Heart left ventricle (tissue), 16 donors: ENCODE measurements at regions not wholly inside any gene's neighbourhood (a gene's known extent, or its start where the extent isn't known, plus 50 kb on each side); places are given as distances from the start of the nearest gene placed in this dataset.

Source experiments
- ATAC-seq, 4 donors: fragments of 200-7000 bp; cut with Tn5 transposase; one replicate each; pipeline ENCODE4 v1.9.1; 2020 to 2022; ENCODE audit warnings: moderate library complexity in 4 of 4, mild to moderate bottlenecking in 3 of 4, moderate number of reproducible peaks in 1 of 4
- DNase-seq, 5 donors: peaks; one replicate each; pipeline ENCODE4 v3.0.0-alpha.2; 2020
- H3K27ac ChIP-seq, 12 donors: fragments of 200-600 bp; sonication (generic) in 4 of 12; one replicate each; pipeline versions ENCODE4 v1.5.0 to v1.8.0; 2016 to 2022; ENCODE audit warnings: mild to moderate bottlenecking in 2 of 12
- H3K27me3 ChIP-seq, 9 donors: fragments of 200-600 bp; sonication (generic) in 2 of 9; one replicate each; pipeline versions ENCODE4 v1.5.1 to v1.8.0; 2016 to 2022; ENCODE audit warnings: mild to moderate bottlenecking in 3 of 9
- H3K36me3 ChIP-seq, 9 donors: fragments of 200-600 bp; sonication (generic) in 2 of 9; one replicate each; pipeline versions ENCODE4 v1.5.0 to v1.8.0; 2018 to 2022; ENCODE audit warnings: mild to moderate bottlenecking in 2 of 9
- H3K4me1 ChIP-seq, 12 donors: fragments of 200-600 bp; sonication (generic) in 4 of 12; one replicate each; pipeline versions ENCODE4 v1.5.0 to v1.8.0; 2016 to 2022; ENCODE audit warnings: mild to moderate bottlenecking in 3 of 12
- H3K4me3 ChIP-seq, 12 donors: fragments of 200-600 bp; sonication (generic) in 4 of 12; one replicate each; pipeline versions ENCODE4 v1.5.0 to v1.8.0; 2017 to 2022; ENCODE audit warnings: mild to moderate bottlenecking in 9 of 12, moderate library complexity in 4 of 12
- H3K9me3 ChIP-seq, 12 donors: fragments of 200-600 bp; sonication (generic) in 4 of 12; one replicate each; pipeline versions ENCODE4 v1.5.0 to v1.8.0; 2016 to 2022; ENCODE audit warnings: mild to moderate bottlenecking in 1 of 12
- POLR2A ChIP-seq, 2 donors: fragments of 450-650 bp; IDR thresholded peaks; one replicate each; pipeline ENCODE4 v1.6.1; 2017; ENCODE audit warnings: antibody characterized with exemption in 2 of 2, mild to moderate bottlenecking in 2 of 2, moderate library complexity in 2 of 2
- WGBS, 4 donors: extraction: QIAGEN DNeasy Blood & Tissue Kit in 2 of 4; methylation state at CpG; one replicate each; pipeline versions ENCODE4 v1.1.5 to v1.1.7; 2013 to 2018; 5-methylcytosine and 5-hydroxymethylcytosine counted together
- intact Hi-C, 10 donors: fragments of 100-400 bp; cut with DNase I; formaldehyde crosslinking; loops; one replicate each; pipeline versions ENCODE4 v1.11.1 to v1.14.2; 2022
- TF ChIP-seq, protein P1 (sequence below), 12 donors: fragments of 200-600 bp; sonication (generic) in 4 of 12; IDR thresholded peaks; one replicate each; pipeline versions ENCODE4 v1.5.0 to v1.8.0; 2018 to 2022; ENCODE audit warnings: antibody characterized with exemption in 12 of 12, mild to moderate bottlenecking in 5 of 12
- donor health status: ischemic (EF 13 %, LVEDD 7.1; RV severe dilation, severe dysfunction).
- donor health status: healthy with polysubstance abuse.
- donor health status: DM: no; HTN: yes; CAD: no.
- donor health status: DM: no; HTN: no; CAD: no.
- donor health status: ischemic (EF 25% LVEDD 6.9; RV normal size, moderate dysfunction).
- donor health status: ischemic (EF 25% LVEDD 5.7; RV mildly dilated, moderate dysfunction).
- donor health status: healthy.
- donor health status: DM: yes; HTN: yes; CAD: no.
- donor health status: ischemic (EF 35%, LVEDD 5.7; RV mildly dilated, moderate dysfunction).
- donor health status: nonischemic (EF 11% LVEDD 7.7; RV severe dilation, severe dysfunction).
- donor health status: DM: yes; HTN: yes; CAD: no.
- donor health status: PGD.
- donor health status: ischemic (EF 29% LVEDD 5.4; RV normal size, mild dysfunction).
- donor health status: nonischemic (EF 23%, LVEDD 6.1; RV moderate dilation, normal function).

DNA sequence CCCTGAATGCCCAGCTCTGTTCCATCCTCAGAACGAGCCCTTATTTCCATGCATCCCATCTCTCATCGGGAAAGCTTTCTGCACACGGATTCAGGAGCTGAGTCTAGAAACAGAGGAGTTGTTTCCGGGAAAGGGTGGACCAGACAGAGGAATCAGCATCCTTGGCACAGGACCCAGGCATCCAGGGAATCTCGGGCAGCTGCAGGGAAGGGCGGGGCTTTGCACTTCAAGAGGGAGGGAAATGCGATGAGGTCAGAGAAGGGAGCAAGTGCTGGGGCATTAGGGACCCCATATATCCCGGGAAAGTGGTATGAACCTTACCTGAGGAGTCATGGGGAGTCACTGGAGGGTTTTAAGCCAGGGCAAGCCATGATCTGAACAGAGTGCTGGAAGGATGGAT lies 68.5 kb downstream of the NPTX2 start:
- H3K27ac ChIP-seq, result no peak overlapping the region
- H3K27me3 ChIP-seq, result no peaks in the 10 kb centered on the region
- 76 to 86% (median 83%) methylated on average over 8 of the region's 8 CpGs for WGBS, 4 donors
- H3K4me1 ChIP-seq, result no peaks in the 10 kb centered on the region
- ATAC-seq, result no peak
- intact Hi-C loops, result no loop called here
- TF ChIP-seq, protein P1, sequence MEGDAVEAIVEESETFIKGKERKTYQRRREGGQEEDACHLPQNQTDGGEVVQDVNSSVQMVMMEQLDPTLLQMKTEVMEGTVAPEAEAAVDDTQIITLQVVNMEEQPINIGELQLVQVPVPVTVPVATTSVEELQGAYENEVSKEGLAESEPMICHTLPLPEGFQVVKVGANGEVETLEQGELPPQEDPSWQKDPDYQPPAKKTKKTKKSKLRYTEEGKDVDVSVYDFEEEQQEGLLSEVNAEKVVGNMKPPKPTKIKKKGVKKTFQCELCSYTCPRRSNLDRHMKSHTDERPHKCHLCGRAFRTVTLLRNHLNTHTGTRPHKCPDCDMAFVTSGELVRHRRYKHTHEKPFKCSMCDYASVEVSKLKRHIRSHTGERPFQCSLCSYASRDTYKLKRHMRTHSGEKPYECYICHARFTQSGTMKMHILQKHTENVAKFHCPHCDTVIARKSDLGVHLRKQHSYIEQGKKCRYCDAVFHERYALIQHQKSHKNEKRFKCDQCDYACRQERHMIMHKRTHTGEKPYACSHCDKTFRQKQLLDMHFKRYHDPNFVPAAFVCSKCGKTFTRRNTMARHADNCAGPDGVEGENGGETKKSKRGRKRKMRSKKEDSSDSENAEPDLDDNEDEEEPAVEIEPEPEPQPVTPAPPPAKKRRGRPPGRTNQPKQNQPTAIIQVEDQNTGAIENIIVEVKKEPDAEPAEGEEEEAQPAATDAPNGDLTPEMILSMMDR (IDR thresholded peaks at IDR 0.05), result no peak
- no peak for TF ChIP-seq POLR2A (IDR thresholded peaks at IDR 0.05)
- H3K9me3 ChIP-seq, result peaks cover 0 to 23% (median 2%) of the 10 kb centered on the region in 12 donors
- no peak overlapping the region for H3K4me3 ChIP-seq
- no peak for DNase-seq
- no peaks in the 10 kb centered on the region for H3K36me3 ChIP-seq

DNA sequence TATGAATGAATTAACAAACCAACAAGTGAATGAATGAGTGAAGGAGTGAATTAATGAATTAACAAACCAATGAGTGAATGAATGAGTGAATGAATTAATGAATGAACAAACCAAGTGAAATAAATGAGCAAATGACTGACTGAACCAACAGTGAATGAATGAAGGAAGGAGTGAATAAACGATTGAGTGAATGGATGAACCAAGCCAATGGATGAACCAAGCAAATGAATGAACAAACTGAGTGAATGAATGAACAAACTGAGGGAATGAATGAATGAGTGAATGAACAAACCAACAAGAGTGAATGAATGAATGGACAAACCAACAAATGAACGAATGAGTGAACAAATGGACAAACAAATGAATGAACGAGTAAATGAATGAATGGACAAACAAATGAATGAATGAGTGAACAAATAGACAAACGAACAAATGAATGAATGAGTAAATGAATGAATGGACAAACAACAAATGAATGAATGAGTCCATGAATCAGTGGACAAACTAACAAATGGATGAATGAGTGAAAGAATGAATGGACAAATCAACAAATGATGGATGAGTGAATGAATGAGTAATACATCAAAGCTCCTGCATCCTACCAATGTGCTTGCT lies 69.5 kb downstream of the NPTX2 start:
- no peak for DNase-seq
- ATAC-seq, result no peak
- TF ChIP-seq POLR2A (IDR thresholded peaks at IDR 0.05), result no peak
- TF ChIP-seq, protein P1 (IDR thresholded peaks at IDR 0.05), result no peak
- intact Hi-C loops, result no loop called here
- Histone ChIP-seq H3K27me3 (no peaks in the 10 kb centered on the region), H3K9me3 (peaks cover 0 to 23% (median 2%) of the 10 kb centered on the region in 12 donors), H3K4me1 (no peaks in the 10 kb centered on the region), H3K36me3 (no peaks in the 10 kb centered on the region), H3K27ac (no peak overlapping the region), H3K4me3 (no peak overlapping the region)
- 37 to 62% (median 39%) methylated on average over 4 of the region's 4 CpGs for WGBS, 4 donors

DNA sequence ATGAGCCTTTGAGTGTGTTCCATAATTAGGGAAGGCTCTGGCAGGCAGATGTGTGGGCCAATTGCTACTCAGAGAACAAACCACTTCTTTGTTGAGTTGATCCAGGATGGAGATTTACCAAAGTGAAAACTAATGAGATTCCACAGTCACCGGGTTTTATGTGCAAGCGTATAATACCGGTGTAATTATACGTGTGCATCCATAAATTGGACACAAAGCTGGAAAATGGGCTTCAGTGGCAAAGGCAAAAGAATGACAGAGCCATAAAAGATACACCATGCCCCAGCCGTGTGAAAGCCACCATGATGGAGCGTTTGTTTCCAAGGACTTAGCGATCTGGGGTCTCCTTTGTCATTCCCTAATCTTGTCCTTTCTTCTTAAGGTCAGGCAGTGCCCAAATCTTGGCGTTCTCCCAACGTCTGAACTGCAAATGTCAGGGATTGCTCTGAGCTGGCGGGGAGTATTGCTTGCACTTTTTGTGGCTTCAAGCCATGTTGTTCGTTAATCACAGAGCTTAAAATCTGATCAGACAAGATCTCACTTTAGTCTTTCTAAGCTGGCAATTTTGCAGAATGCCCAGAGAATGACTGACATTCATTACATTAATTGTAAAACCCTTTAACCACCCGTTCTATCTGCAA lies 70.1 kb downstream of the NPTX2 start:
- H3K9me3 ChIP-seq, result peaks cover 0 to 26% (median 2%) of the 10 kb centered on the region in 12 donors
- WGBS, 4 donors, result 63 to 73% (median 72%) methylated on average over 12 of the region's 12 CpGs
- no peaks in the 10 kb centered on the region for H3K27me3 ChIP-seq
- ATAC-seq, result no peak
- H3K4me3 ChIP-seq, result no peak overlapping the region
- TF ChIP-seq POLR2A (IDR thresholded peaks at IDR 0.05), result no peak
- TF ChIP-seq, protein P1 (IDR thresholded peaks at IDR 0.05), result no peak
- H3K4me1 ChIP-seq, result no peaks in the 10 kb centered on the region
- H3K36me3 ChIP-seq, result no peaks in the 10 kb centered on the region
- no peak for DNase-seq
- no peak overlapping the region for H3K27ac ChIP-seq
- intact Hi-C loops, result no loop called here

DNA sequence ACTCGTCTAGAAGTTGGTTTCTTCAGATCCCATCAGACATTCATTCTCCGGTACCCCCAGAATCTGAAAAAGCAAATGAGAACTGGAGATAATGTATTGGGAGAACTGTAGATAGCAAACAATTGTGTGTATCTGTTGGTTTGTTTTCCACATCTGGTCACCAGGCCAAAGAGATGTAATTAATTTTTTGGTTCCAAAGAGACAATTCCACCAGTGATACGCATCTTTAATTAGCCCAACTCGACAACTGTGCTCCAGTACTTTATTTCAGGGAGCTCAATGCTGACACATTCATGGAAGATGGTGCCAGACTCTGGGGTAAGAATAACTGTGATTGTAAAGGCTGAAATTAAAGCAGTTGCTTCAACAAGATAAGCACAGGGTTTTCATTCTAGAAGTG lies 74.5 kb downstream of the NPTX2 start:
- no peak for TF ChIP-seq POLR2A (IDR thresholded peaks at IDR 0.05)
- TF ChIP-seq, protein P1 (IDR thresholded peaks at IDR 0.05), result no peak
- no peak for ATAC-seq
- Histone ChIP-seq H3K27me3 (no peaks in the 10 kb centered on the region), H3K27ac (no peak overlapping the region), H3K4me1 (no peaks in the 10 kb centered on the region), H3K4me3 (no peak overlapping the region), H3K9me3 (peaks cover 0 to 47% (median 15%) of the 10 kb centered on the region in 12 donors), H3K36me3 (no peaks in the 10 kb centered on the region)
- DNase-seq, result no peak
- WGBS, 4 donors, result 77 to 90% (median 83%) methylated on average over 4 of the region's 4 CpGs
- intact Hi-C loops, result no loop called here
